ENCODE measurements at regions not wholly inside any gene's neighbourhood (a gene's known extent, or its start where the extent isn't known, plus 50 kb on each side); places are given as distances from the start of the nearest gene placed in this dataset.

DNA sequence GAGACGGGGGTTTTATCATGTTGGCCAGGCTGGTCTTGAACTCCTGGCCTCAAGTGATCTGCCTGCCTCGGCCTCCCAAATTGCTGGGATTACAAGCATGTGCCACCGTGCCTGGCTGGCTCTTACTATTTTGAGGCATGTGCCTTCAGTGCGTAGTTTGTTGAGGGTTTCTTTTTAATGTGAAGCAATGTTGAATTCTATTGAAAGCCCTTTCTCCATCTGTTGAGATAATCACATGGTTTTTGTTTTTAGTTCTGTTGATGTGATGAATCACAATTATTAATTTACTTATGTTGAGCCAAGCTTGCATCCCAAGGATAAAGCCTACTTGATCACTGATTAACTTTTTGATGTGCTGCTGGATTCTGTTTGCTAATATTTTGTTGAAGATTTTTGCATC lies 290.9 kb downstream of the KCNRG start:
- H3K4me1 ChIP-seq: peaks cover 4% of the 10 kb centered on the region
- H3K27me3 ChIP-seq: no peaks in the 10 kb centered on the region
- intact Hi-C loops (cut with DNase I): no loop called here
- H3K9me3 ChIP-seq: no peaks in the 10 kb centered on the region
- TF ChIP-seq, protein P1, sequence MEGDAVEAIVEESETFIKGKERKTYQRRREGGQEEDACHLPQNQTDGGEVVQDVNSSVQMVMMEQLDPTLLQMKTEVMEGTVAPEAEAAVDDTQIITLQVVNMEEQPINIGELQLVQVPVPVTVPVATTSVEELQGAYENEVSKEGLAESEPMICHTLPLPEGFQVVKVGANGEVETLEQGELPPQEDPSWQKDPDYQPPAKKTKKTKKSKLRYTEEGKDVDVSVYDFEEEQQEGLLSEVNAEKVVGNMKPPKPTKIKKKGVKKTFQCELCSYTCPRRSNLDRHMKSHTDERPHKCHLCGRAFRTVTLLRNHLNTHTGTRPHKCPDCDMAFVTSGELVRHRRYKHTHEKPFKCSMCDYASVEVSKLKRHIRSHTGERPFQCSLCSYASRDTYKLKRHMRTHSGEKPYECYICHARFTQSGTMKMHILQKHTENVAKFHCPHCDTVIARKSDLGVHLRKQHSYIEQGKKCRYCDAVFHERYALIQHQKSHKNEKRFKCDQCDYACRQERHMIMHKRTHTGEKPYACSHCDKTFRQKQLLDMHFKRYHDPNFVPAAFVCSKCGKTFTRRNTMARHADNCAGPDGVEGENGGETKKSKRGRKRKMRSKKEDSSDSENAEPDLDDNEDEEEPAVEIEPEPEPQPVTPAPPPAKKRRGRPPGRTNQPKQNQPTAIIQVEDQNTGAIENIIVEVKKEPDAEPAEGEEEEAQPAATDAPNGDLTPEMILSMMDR (IDR thresholded peaks at IDR 0.05): no peak
- no peak overlapping the region for H3K4me3 ChIP-seq
- no peak for ATAC-seq
- H3K27ac ChIP-seq: no peak overlapping the region
- no peak for DNase-seq
- no peaks in the 10 kb centered on the region for H3K36me3 ChIP-seq

DNA sequence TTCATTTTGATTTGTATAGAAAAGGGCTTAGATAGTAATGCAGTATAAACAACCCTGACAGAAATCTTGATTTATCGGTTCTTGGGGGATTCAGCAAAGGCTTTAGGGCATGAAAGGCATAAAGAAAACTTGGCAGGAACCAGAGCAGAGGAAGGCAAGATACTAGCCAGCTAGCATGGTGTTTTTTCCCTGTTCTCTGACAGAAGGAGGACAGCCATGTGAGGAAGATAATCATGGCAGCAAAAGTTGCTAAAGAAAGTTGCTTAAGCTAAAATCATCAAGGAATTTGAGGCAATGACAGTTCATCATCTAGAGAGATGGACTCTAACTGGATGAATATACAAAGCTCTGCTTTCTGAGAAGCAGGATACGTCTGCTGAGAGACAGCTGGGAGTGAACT lies 294.1 kb downstream of the KCNRG start:
- intact Hi-C loops (cut with DNase I): no loop called here
- TF ChIP-seq, protein P1 (IDR thresholded peaks at IDR 0.05): no peak
- no peaks in the 10 kb centered on the region for H3K36me3 ChIP-seq
- ATAC-seq (no peak), DNase-seq (no peak)
- no peak overlapping the region for H3K27ac ChIP-seq
- no peak overlapping the region for H3K4me3 ChIP-seq
- no peaks in the 10 kb centered on the region for H3K27me3 ChIP-seq
- peaks cover 4% of the 10 kb centered on the region for H3K4me1 ChIP-seq
- H3K9me3 ChIP-seq: no peaks in the 10 kb centered on the region

DNA sequence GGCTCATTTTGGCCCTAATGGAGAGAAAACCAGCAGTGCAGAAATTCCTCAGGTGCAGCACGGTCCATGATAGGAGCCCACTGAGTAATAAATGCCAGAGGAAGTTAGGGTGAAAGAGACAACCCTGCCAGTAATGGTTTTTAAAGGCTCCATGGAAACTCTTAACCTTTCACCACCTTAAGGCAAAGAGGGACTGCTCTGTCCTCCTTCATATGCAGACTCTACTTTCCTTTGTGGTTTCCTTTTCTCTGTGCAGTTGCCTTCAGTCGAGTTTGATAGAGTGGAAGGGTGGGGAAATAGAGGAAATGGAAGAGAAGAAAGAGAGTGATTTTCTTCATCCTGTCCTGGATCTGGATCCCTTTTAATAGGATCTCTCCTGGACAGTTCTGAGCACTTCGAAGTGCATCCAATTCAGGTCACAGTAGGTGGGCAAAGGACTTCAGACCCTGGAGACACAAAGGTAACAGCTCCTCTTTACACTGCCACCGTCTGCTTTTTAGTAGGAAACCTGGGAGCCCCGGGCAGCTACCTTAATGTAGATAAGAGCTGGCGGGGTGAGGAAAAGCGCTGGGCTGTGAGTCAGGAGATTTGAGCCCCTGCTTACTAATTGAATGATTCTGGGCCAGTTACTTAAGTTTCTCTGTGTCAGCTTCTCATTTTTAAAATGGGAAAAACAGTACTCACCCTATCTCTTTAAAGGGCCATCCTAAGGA lies 294.8 kb downstream of the KCNRG start:
- ATAC-seq (no peak), DNase-seq (no peak)
- Histone ChIP-seq H3K27me3 (no peaks in the 10 kb centered on the region), H3K4me3 (no peak overlapping the region), H3K27ac (no peak overlapping the region), H3K9me3 (no peaks in the 10 kb centered on the region), H3K4me1 (peaks cover 4% of the 10 kb centered on the region), H3K36me3 (no peaks in the 10 kb centered on the region)
- intact Hi-C loops (cut with DNase I): no loop called here
- TF ChIP-seq, protein P1 (IDR thresholded peaks at IDR 0.05): no peak

DNA sequence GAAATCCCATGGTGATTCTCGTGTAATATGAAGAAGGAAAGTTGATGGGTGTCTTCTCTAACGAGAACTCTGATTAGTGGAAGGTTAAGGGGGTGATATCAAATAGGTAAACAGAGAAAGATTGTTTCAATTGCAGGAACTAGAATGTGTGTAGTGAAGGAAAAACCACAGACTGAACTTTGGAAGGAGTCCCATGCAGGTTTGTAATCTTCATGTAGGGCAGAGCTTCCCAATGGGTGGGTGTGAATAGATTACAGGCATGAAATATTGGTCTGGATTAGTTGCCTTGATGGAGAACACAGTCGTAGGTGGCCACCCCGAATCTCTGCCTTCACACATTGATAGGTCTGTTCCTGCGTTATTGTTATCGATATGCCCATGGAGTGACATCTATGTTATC lies 295.5 kb downstream of the KCNRG start:
- Histone ChIP-seq H3K27ac (no peak overlapping the region), H3K9me3 (no peaks in the 10 kb centered on the region), H3K36me3 (no peaks in the 10 kb centered on the region), H3K27me3 (no peaks in the 10 kb centered on the region), H3K4me3 (no peak overlapping the region), H3K4me1 (peaks cover 4% of the 10 kb centered on the region)
- DNase-seq (no peak), ATAC-seq (no peak)
- TF ChIP-seq, protein P1 (IDR thresholded peaks at IDR 0.05): no peak
- intact Hi-C loops (cut with DNase I): no loop called here

DNA sequence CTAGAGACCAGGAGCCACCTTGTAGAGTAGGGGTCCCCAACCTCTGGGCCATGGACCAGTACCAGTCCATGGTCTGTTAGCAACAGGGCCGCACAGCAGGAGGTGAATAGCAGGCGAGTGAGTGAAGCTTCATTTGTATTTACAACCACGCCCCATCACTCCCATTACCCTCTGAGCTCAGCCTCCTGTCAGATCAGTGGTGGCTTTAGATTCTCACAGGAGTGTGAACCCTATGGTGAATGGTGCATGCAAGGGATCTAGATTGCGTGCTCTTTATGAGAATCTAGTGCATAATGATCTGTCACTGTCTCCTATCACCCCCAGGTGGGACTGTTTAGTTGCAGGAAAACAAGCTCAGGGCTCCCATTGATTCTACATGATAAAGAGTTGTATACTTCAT lies 303.6 kb downstream of the KCNRG start:
- intact Hi-C loops (cut with DNase I): no loop called here
- Histone ChIP-seq H3K9me3 (no peaks in the 10 kb centered on the region), H3K4me1 (peaks cover 6% of the 10 kb centered on the region), H3K27me3 (no peaks in the 10 kb centered on the region), H3K4me3 (no peak overlapping the region), H3K36me3 (no peaks in the 10 kb centered on the region), H3K27ac (no peak overlapping the region)
- DNase-seq: no peak
- TF ChIP-seq, protein P1 (IDR thresholded peaks at IDR 0.05): no peak
- no peak for ATAC-seq
